ENCODE measurements at regions not wholly inside any gene's neighbourhood (a gene's known extent, or its start where the extent isn't known, plus 50 kb on each side); places are given as distances from the start of the nearest gene placed in this dataset.
"Not testable (repeated sequence)": the region's sequence is repeated elsewhere in the genome, so short reads cannot be mapped to it uniquely, and the experiment has no call there.

- not testable (repeated sequence) for TF ChIP-seq CTCF (conservative IDR thresholded peaks at IDR 0.05); EZH2 (IDR thresholded peaks at IDR 0.05; ENCODE audit: low read depth)
Measured at GRCh38 chrX:35611562-35611961, 186.6 kb upstream of the MAGEB16 start.
